ENCODE measurements at regions not wholly inside any gene's neighbourhood (a gene's known extent, or its start where the extent isn't known, plus 50 kb on each side); places are given as distances from the start of the nearest gene placed in this dataset.
"Not testable (repeated sequence)": the region's sequence is repeated elsewhere in the genome, so short reads cannot be mapped to it uniquely, and the experiment has no call there.

- CTCF ChIA-PET; H3K9me3 Mint-ChIP-seq (ENCODE audit: unreplicated experiment); H3K4me3 Mint-ChIP-seq (ENCODE audit: unreplicated experiment); BruUV-seq (replicated peaks); H3K27me3 Mint-ChIP-seq (ENCODE audit: insufficient read depth, unreplicated experiment); intact Hi-C loops (cut with micrococcal nuclease); H3K36me3 Mint-ChIP-seq (ENCODE audit: insufficient read depth, unreplicated experiment); H3K27ac Mint-ChIP-seq (ENCODE audit: low read depth, unreplicated experiment); POLR2A ChIA-PET; DNase-seq (ENCODE audit: unreplicated experiment); H3K4me1 Mint-ChIP-seq (ENCODE audit: insufficient read depth, unreplicated experiment): not testable (repeated sequence)
Observed at GRCh38 chr9:41354060-41354934, 165.2 kb upstream of the ZNG1F start.

- H3K4me1 Mint-ChIP-seq (ENCODE audit: insufficient read depth, unreplicated experiment); H3K27ac Mint-ChIP-seq (ENCODE audit: low read depth, unreplicated experiment); DNase-seq (ENCODE audit: unreplicated experiment); H3K9me3 Mint-ChIP-seq (ENCODE audit: unreplicated experiment); BruUV-seq (replicated peaks); H3K4me3 Mint-ChIP-seq (ENCODE audit: unreplicated experiment); POLR2A ChIA-PET; CTCF ChIA-PET; H3K27me3 Mint-ChIP-seq (ENCODE audit: insufficient read depth, unreplicated experiment); H3K36me3 Mint-ChIP-seq (ENCODE audit: insufficient read depth, unreplicated experiment); intact Hi-C loops (cut with micrococcal nuclease): not testable (repeated sequence)
Observed at GRCh38 chr9:41353026-41353425, 163.9 kb upstream of the ZNG1F start.

- BruUV-seq (replicated peaks); H3K4me1 Mint-ChIP-seq (ENCODE audit: insufficient read depth, unreplicated experiment); H3K27me3 Mint-ChIP-seq (ENCODE audit: insufficient read depth, unreplicated experiment); H3K9me3 Mint-ChIP-seq (ENCODE audit: unreplicated experiment); H3K27ac Mint-ChIP-seq (ENCODE audit: low read depth, unreplicated experiment); intact Hi-C loops (cut with micrococcal nuclease); H3K36me3 Mint-ChIP-seq (ENCODE audit: insufficient read depth, unreplicated experiment); CTCF ChIA-PET; H3K4me3 Mint-ChIP-seq (ENCODE audit: unreplicated experiment); POLR2A ChIA-PET; DNase-seq (ENCODE audit: unreplicated experiment): not testable (repeated sequence)
Observed at GRCh38 chr9:41352390-41352789, 163.3 kb upstream of the ZNG1F start.

- intact Hi-C loops (cut with micrococcal nuclease); DNase-seq (ENCODE audit: unreplicated experiment); H3K9me3 Mint-ChIP-seq (ENCODE audit: unreplicated experiment); H3K36me3 Mint-ChIP-seq (ENCODE audit: insufficient read depth, unreplicated experiment); H3K4me1 Mint-ChIP-seq (ENCODE audit: insufficient read depth, unreplicated experiment); H3K27ac Mint-ChIP-seq (ENCODE audit: low read depth, unreplicated experiment); CTCF ChIA-PET; BruUV-seq (replicated peaks); H3K4me3 Mint-ChIP-seq (ENCODE audit: unreplicated experiment); H3K27me3 Mint-ChIP-seq (ENCODE audit: insufficient read depth, unreplicated experiment); POLR2A ChIA-PET: not testable (repeated sequence)
Observed at GRCh38 chr9:41347893-41348292, 158.8 kb upstream of the ZNG1F start.

GRCh38 chr9:41332562-41332961 is 143.4 kb upstream of the ZNG1F start:
- H3K4me3 Mint-ChIP-seq (ENCODE audit: unreplicated experiment); H3K27ac Mint-ChIP-seq (ENCODE audit: low read depth, unreplicated experiment); DNase-seq (ENCODE audit: unreplicated experiment); H3K4me1 Mint-ChIP-seq (ENCODE audit: insufficient read depth, unreplicated experiment); CTCF ChIA-PET; POLR2A ChIA-PET; H3K9me3 Mint-ChIP-seq (ENCODE audit: unreplicated experiment); H3K36me3 Mint-ChIP-seq (ENCODE audit: insufficient read depth, unreplicated experiment); BruUV-seq (replicated peaks); intact Hi-C loops (cut with micrococcal nuclease): not testable (repeated sequence)
- peaks cover 12% of the 10 kb centered on the region for H3K27me3 Mint-ChIP-seq (ENCODE audit: insufficient read depth, unreplicated experiment)

GRCh38 chr9:41321277-41321676 is 132.2 kb upstream of the ZNG1F start:
- BruUV-seq (replicated peaks); DNase-seq (ENCODE audit: unreplicated experiment); POLR2A ChIA-PET; H3K36me3 Mint-ChIP-seq (ENCODE audit: insufficient read depth, unreplicated experiment); CTCF ChIA-PET; H3K9me3 Mint-ChIP-seq (ENCODE audit: unreplicated experiment); intact Hi-C loops (cut with micrococcal nuclease); H3K4me1 Mint-ChIP-seq (ENCODE audit: insufficient read depth, unreplicated experiment); H3K27ac Mint-ChIP-seq (ENCODE audit: low read depth, unreplicated experiment); H3K4me3 Mint-ChIP-seq (ENCODE audit: unreplicated experiment); H3K27me3 Mint-ChIP-seq (ENCODE audit: insufficient read depth, unreplicated experiment): not testable (repeated sequence)

GRCh38 chr9:41308953-41309352 is 119.8 kb upstream of the ZNG1F start:
- POLR2A ChIA-PET; DNase-seq (ENCODE audit: unreplicated experiment); H3K9me3 Mint-ChIP-seq (ENCODE audit: unreplicated experiment); CTCF ChIA-PET; H3K36me3 Mint-ChIP-seq (ENCODE audit: insufficient read depth, unreplicated experiment); H3K4me3 Mint-ChIP-seq (ENCODE audit: unreplicated experiment); H3K27ac Mint-ChIP-seq (ENCODE audit: low read depth, unreplicated experiment); BruUV-seq (replicated peaks); intact Hi-C loops (cut with micrococcal nuclease); H3K4me1 Mint-ChIP-seq (ENCODE audit: insufficient read depth, unreplicated experiment): not testable (repeated sequence)
- H3K27me3 Mint-ChIP-seq (ENCODE audit: insufficient read depth, unreplicated experiment) = peaks cover 12% of the 10 kb centered on the region

- H3K9me3 Mint-ChIP-seq (ENCODE audit: unreplicated experiment); DNase-seq (ENCODE audit: unreplicated experiment); BruUV-seq (replicated peaks); H3K36me3 Mint-ChIP-seq (ENCODE audit: insufficient read depth, unreplicated experiment); H3K4me3 Mint-ChIP-seq (ENCODE audit: unreplicated experiment); H3K4me1 Mint-ChIP-seq (ENCODE audit: insufficient read depth, unreplicated experiment); POLR2A ChIA-PET; H3K27ac Mint-ChIP-seq (ENCODE audit: low read depth, unreplicated experiment); H3K27me3 Mint-ChIP-seq (ENCODE audit: insufficient read depth, unreplicated experiment); intact Hi-C loops (cut with micrococcal nuclease); CTCF ChIA-PET: not testable (repeated sequence)
Observed at GRCh38 chr9:41285744-41286143, 96.6 kb upstream of the ZNG1F start.

GRCh38 chr9:41280299-41281238 is 91.5 kb upstream of the ZNG1F start:
- POLR2A ChIA-PET; BruUV-seq (replicated peaks); H3K4me3 Mint-ChIP-seq (ENCODE audit: unreplicated experiment); H3K4me1 Mint-ChIP-seq (ENCODE audit: insufficient read depth, unreplicated experiment); CTCF ChIA-PET; H3K27ac Mint-ChIP-seq (ENCODE audit: low read depth, unreplicated experiment); H3K36me3 Mint-ChIP-seq (ENCODE audit: insufficient read depth, unreplicated experiment); H3K9me3 Mint-ChIP-seq (ENCODE audit: unreplicated experiment); DNase-seq (ENCODE audit: unreplicated experiment); H3K27me3 Mint-ChIP-seq (ENCODE audit: insufficient read depth, unreplicated experiment); intact Hi-C loops (cut with micrococcal nuclease): not testable (repeated sequence)
